ENCODE measurements at regions not wholly inside any gene's neighbourhood (a gene's known extent, or its start where the extent isn't known, plus 50 kb on each side); places are given as distances from the start of the nearest gene placed in this dataset.

- no peak for TF ChIP-seq EZH2 (IDR thresholded peaks at IDR 0.05; ENCODE audit: borderline replicate concordance, low read length)
- TF ChIP-seq CTCF (conservative IDR thresholded peaks at IDR 0.05 in 1 of 2, IDR thresholded peaks at IDR 0.05 in 1 of 2; ENCODE audit: extremely low read depth in 1 of 2, insufficient read depth in 1 of 2, low read depth in 1 of 2, low read length in 2 of 2): no peak
Measured at GRCh38 chr15:95363646-95364045, 966.9 kb upstream of the NR2F2 start.
